Hepatocyte (in vitro differentiated cells): ENCODE measurements at regions not wholly inside any gene's neighbourhood (a gene's known extent, or its start where the extent isn't known, plus 50 kb on each side); places are given as distances from the start of the nearest gene placed in this dataset.

Experiments
- DNase-seq: peaks from one replicate; pipeline ENCODE4 v3.0.0-alpha.2; 2016; ENCODE audit warnings: low spot score
- H2AFZ ChIP-seq: fragments of 200-600 bp; sonication (generic); 2 replicates; pipeline ENCODE4 v1.6.0; 2016; ENCODE audit warnings: antibody characterized with exemption, mild to moderate bottlenecking
- H3K27ac ChIP-seq: fragments of 200-600 bp; sonication (generic); 2 replicates; pipeline ENCODE4 v1.5.1; 2016; ENCODE audit warnings: mild to moderate bottlenecking
- H3K27me3 ChIP-seq: fragments of 200-600 bp; sonication (generic); 2 replicates; pipeline ENCODE4 v1.6.1; 2016
- H3K36me3 ChIP-seq: fragments of 200-600 bp; sonication (generic); replicated peaks from 2 replicates; pipeline ENCODE4 v1.5.1; 2016; ENCODE audit warnings: low read depth; ENCODE audit not compliant: insufficient read depth
- H3K4me1 ChIP-seq: fragments of 200-600 bp; sonication (generic); 2 replicates; pipeline ENCODE4 v1.5.1; 2016; ENCODE audit warnings: mild to moderate bottlenecking, moderate library complexity; ENCODE audit not compliant: insufficient read depth
- H3K4me2 ChIP-seq: fragments of 200-600 bp; sonication (generic); 2 replicates; pipeline ENCODE4 v1.6.0; 2016
- H3K4me3 ChIP-seq: fragments of 200-600 bp; sonication (generic); 2 replicates; pipeline ENCODE4 v1.5.1; 2016; ENCODE audit warnings: mild to moderate bottlenecking
- H3K79me2 ChIP-seq: fragments of 200-600 bp; sonication (generic); 2 replicates; pipeline ENCODE4 v1.6.0; 2017; ENCODE audit warnings: mild to moderate bottlenecking
- H3K9me2 ChIP-seq: fragments of 200-600 bp; sonication (generic); replicated peaks from 2 replicates; pipeline ENCODE4 v1.6.0; 2017; ENCODE audit warnings: mild to moderate bottlenecking; ENCODE audit not compliant: insufficient read depth
- H3K9me3 ChIP-seq: fragments of 200-600 bp; sonication (generic); 2 replicates; pipeline ENCODE4 v1.5.1; 2016; ENCODE audit warnings: low read depth, mild to moderate bottlenecking
- H4K20me1 ChIP-seq: fragments of 200-600 bp; sonication (generic); 2 replicates; pipeline ENCODE4 v1.6.0; 2016; ENCODE audit warnings: mild to moderate bottlenecking; ENCODE audit not compliant: insufficient read depth, poor library complexity, severe bottlenecking
- EZH2 ChIP-seq: fragments of 200-600 bp; sonication (generic); IDR thresholded peaks from 2 replicates; pipeline ENCODE4 v1.6.1; 2016; ENCODE audit warnings: antibody characterized with exemption, mild to moderate bottlenecking, borderline replicate concordance
- EZH2phosphoT487 ChIP-seq: fragments of 200-600 bp; sonication (generic); IDR thresholded peaks from one replicate; pipeline ENCODE4 v1.6.1; 2018; ENCODE audit warnings: antibody characterized with exemption, mild to moderate bottlenecking, low read depth, moderate library complexity; ENCODE audit not compliant: unreplicated experiment, severe bottlenecking
- WGBS: methylation state at CpG from one replicate; pipeline ENCODE4 v1.1.6; 2016; ENCODE audit warnings: low lambda C conversion rate; ENCODE audit errors: missing lambda C conversion rate; 5-methylcytosine and 5-hydroxymethylcytosine counted together
- TF ChIP-seq, protein P1 (sequence below): fragments of 200-600 bp; sonication (generic); IDR thresholded peaks from 2 replicates; pipeline ENCODE4 v1.5.1; 2016; ENCODE audit warnings: antibody characterized with exemption, mild to moderate bottlenecking; ENCODE audit not compliant: poor library complexity

DNA sequence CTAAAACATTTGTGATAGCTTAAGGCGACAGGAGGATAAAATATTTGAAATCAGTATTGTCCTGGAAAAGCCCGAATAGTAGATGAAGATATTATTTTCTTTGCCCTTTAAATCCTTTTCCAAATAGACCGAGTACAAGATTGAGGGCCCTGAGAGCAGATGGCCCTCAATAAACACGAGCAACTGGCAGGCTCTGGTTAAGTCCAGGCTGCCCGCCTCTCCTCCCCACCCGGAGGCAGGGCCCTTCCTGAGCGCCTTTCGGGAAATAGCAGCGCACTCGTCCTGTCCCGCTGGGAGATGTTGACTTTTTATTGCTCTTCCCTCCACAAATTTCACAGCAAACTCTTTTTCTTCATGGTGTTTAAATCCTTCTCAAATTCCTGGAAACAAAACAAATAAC, 50.8 kb upstream of the MAX start:
- H3K4me3 ChIP-seq = no peak overlapping the region
- TF ChIP-seq, protein P1, sequence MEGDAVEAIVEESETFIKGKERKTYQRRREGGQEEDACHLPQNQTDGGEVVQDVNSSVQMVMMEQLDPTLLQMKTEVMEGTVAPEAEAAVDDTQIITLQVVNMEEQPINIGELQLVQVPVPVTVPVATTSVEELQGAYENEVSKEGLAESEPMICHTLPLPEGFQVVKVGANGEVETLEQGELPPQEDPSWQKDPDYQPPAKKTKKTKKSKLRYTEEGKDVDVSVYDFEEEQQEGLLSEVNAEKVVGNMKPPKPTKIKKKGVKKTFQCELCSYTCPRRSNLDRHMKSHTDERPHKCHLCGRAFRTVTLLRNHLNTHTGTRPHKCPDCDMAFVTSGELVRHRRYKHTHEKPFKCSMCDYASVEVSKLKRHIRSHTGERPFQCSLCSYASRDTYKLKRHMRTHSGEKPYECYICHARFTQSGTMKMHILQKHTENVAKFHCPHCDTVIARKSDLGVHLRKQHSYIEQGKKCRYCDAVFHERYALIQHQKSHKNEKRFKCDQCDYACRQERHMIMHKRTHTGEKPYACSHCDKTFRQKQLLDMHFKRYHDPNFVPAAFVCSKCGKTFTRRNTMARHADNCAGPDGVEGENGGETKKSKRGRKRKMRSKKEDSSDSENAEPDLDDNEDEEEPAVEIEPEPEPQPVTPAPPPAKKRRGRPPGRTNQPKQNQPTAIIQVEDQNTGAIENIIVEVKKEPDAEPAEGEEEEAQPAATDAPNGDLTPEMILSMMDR = no peak
- TF ChIP-seq EZH2phosphoT487 = no peak
- TF ChIP-seq EZH2 = no peak
- no peaks in the 10 kb centered on the region for H3K9me3 ChIP-seq
- no peak for DNase-seq
- no peaks in the 10 kb centered on the region for H3K4me1 ChIP-seq
- H3K4me2 ChIP-seq = no peak overlapping the region
- no peaks in the 10 kb centered on the region for H3K27me3 ChIP-seq
- 68% methylated on average over 11 of the region's 11 CpGs for WGBS
- no peak overlapping the region for H3K27ac ChIP-seq
- no peaks in the 10 kb centered on the region for H3K79me2 ChIP-seq
- H2AFZ ChIP-seq = no peak overlapping the region
- H3K36me3 ChIP-seq = no peaks in the 10 kb centered on the region
- H4K20me1 ChIP-seq = no peaks in the 10 kb centered on the region
- no peaks in the 10 kb centered on the region for H3K9me2 ChIP-seq

DNA sequence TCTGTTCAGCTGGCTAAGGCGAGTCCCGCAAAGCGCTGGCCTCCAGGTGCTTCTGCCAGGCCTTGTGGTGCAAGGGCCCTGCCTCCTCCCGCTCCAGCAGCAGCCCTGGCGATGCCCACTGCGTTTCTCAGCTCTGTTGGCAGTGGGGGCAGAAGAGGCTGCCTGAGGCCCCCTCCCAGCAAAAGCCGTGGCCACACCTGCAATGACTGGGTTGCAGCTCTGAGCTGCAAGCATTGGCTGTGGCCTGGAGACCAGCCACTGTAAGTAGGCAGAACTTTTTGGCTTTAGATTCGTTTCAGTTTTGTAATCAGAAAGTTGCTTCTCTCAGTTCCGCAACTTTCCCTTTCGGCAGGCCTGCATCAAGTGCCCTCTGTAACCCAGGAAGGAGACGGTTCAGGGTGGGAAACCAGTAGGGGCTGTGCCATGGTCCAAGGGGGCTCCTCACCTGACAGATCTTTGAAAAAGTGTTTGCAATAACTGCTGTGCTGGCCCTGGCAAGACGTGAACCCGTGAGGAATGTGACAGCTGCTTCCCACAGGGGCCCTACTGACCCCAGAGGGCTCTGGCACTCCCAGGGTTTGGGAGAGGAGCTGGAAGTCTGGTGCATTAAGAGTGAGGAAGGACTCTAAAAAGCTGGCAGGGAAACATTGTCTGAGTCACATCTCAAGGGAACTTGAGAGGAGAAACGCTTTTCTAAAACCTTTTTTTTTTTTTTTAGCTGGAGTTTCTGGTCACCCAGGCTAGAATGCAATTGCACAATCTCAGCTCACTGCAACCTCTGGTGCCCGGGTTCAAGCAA, 54.5 kb upstream of the MAX start:
- Histone ChIP-seq H3K36me3 (no peaks in the 10 kb centered on the region), H4K20me1 (no peaks in the 10 kb centered on the region), H3K4me3 (no peak overlapping the region), H3K79me2 (no peaks in the 10 kb centered on the region), H3K27me3 (no peaks in the 10 kb centered on the region), H3K9me2 (no peaks in the 10 kb centered on the region), H3K27ac (peak overlapping the region; percentile 29), H3K4me2 (peak overlapping the region; percentile 55), H3K9me3 (no peaks in the 10 kb centered on the region), H2AFZ (peak overlapping the region; percentile 46), H3K4me1 (no peaks in the 10 kb centered on the region)
- 73% methylated on average over 14 of the region's 15 CpGs for WGBS
- TF ChIP-seq EZH2 (no peak), EZH2phosphoT487 (no peak)
- TF ChIP-seq, protein P1 = no peak
- DNase-seq = no peak

DNA sequence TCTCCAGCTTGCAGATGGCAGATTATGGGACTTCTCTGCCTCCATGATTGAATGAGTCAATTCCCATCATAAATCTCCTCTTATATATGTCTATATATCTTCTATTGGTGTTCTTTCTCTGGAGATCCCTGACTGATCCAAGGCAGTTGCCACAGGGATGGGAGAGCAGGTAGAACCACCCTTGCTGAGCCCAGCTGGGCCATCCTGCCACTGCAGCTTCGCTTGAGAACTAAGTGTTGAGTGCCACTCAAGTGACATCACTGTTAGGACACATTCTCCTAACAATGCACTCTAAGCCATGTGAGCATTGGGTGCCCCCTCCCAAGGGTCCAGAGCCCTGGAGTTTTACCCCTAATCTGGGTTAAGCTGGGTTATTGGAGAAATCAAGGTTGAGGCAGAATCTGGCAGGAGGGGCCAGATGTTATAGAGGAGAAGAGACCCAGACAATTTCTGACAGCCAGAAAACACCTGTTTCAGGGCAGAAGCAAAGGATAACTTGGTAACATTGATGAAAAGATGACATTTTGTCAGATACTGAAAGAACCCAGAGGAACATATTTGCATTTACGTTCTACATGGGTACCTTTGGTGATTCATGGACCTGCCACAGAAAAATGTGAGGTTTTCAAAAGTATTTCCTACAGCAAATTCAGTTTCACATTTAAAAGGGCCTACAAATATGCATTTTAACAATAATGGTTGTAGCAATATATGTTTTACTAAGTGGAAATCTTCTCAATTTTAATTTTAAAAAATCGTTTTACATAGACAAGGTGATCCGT, 57.2 kb upstream of the MAX start:
- H3K9me3 ChIP-seq = no peaks in the 10 kb centered on the region
- no peak for TF ChIP-seq EZH2phosphoT487
- TF ChIP-seq, protein P1 = no peak
- H3K27me3 ChIP-seq = no peaks in the 10 kb centered on the region
- no peak overlapping the region for H3K4me2 ChIP-seq
- H3K4me3 ChIP-seq = no peak overlapping the region
- no peaks in the 10 kb centered on the region for H3K79me2 ChIP-seq
- no peaks in the 10 kb centered on the region for H3K9me2 ChIP-seq
- 86% methylated on average over 4 of the region's 4 CpGs for WGBS
- H3K4me1 ChIP-seq = no peaks in the 10 kb centered on the region
- H4K20me1 ChIP-seq = no peaks in the 10 kb centered on the region
- no peak for DNase-seq
- H2AFZ ChIP-seq = no peak overlapping the region
- no peaks in the 10 kb centered on the region for H3K36me3 ChIP-seq
- peak overlapping the region; percentile 52 for H3K27ac ChIP-seq
